Coronary artery (tissue), 2 donors: ENCODE measurements at regions not wholly inside any gene's neighbourhood (a gene's known extent, or its start where the extent isn't known, plus 50 kb on each side); places are given as distances from the start of the nearest gene placed in this dataset.

Experiments
- DNase-seq: peaks from one replicate; pipeline ENCODE4 v3.0.0-alpha.2; 2017; ENCODE audit warnings: low spot score
- H3K27ac ChIP-seq, 2 donors: fragments of 200-600 bp; sonication (generic); one replicate each; pipeline ENCODE4 v1.5.1; 2016 to 2019
- H3K4me3 ChIP-seq: fragments of 200-600 bp; sonication (generic); 2 replicates; pipeline ENCODE4 v1.5.1; 2016; ENCODE audit warnings: mild to moderate bottlenecking, moderate library complexity
- CTCF ChIP-seq: fragments of 200-600 bp; sonication (generic); IDR thresholded peaks from one replicate; pipeline ENCODE4 v1.5.1; 2019; ENCODE audit warnings: antibody characterized with exemption

GRCh38 chr7:17498230-17498629, 199.8 kb downstream of the AHR start:
- DNase-seq: no peak
- no peak overlapping the region for H3K4me3 ChIP-seq
- TF ChIP-seq CTCF: no peak
- no peak overlapping the region for H3K27ac ChIP-seq

- DNase-seq: no peak
- no peak for TF ChIP-seq CTCF
- Histone ChIP-seq H3K4me3 (no peak overlapping the region), H3K27ac (no peak overlapping the region)
These were observed 202.3 kb downstream of the AHR start for GRCh38 chr7:17500736-17501135.

- no peak overlapping the region for H3K4me3 ChIP-seq
- no peak for DNase-seq
- no peak for TF ChIP-seq CTCF
- no peak overlapping the region for H3K27ac ChIP-seq
These were observed 203.2 kb downstream of the AHR start for GRCh38 chr7:17501441-17502212.

- no peak overlapping the region for H3K27ac ChIP-seq
- TF ChIP-seq CTCF: no peak
- DNase-seq: no peak
- H3K4me3 ChIP-seq: no peak overlapping the region
These were observed 204.0 kb downstream of the AHR start for GRCh38 chr7:17502213-17503060.

GRCh38 chr7:17506095-17506494, 207.6 kb downstream of the AHR start:
- DNase-seq: no peak
- no peak overlapping the region for H3K27ac ChIP-seq
- no peak overlapping the region for H3K4me3 ChIP-seq
- no peak for TF ChIP-seq CTCF

GRCh38 chr7:17506596-17506995, 208.1 kb downstream of the AHR start:
- no peak overlapping the region for H3K4me3 ChIP-seq
- H3K27ac ChIP-seq: no peak overlapping the region
- no peak for TF ChIP-seq CTCF
- no peak for DNase-seq
